Subcutaneous abdominal adipose tissue (tissue), 5 donors: ENCODE measurements at regions not wholly inside any gene's neighbourhood (a gene's known extent, or its start where the extent isn't known, plus 50 kb on each side); places are given as distances from the start of the nearest gene placed in this dataset.

ENCODE experiments used
- H3K27ac ChIP-seq: one replicate; pipeline ENCODE4 v1.7.0; 2013; ENCODE audit warnings: low read depth, mild to moderate bottlenecking, inconsistent platforms, low read length, moderate library complexity
- H3K27me3 ChIP-seq, 5 donors: one replicate each; pipeline ENCODE4 v1.7.0; 2013; ENCODE audit warnings: low read length in 5 of 5, inconsistent platforms in 1 of 5; ENCODE audit not compliant: control insufficient read depth in 5 of 5, insufficient read depth in 4 of 5
- H3K36me3 ChIP-seq, 5 donors: one replicate each; pipeline ENCODE4 v1.7.0; 2013; ENCODE audit warnings: low read length in 5 of 5; ENCODE audit not compliant: control insufficient read depth in 5 of 5, insufficient read depth in 5 of 5
- H3K4me1 ChIP-seq, 5 donors: one replicate each; pipeline ENCODE4 v1.7.0; 2013; ENCODE audit warnings: low read length in 5 of 5, mild to moderate bottlenecking in 3 of 5, moderate library complexity in 1 of 5; ENCODE audit not compliant: control insufficient read depth in 5 of 5, insufficient read depth in 5 of 5
- H3K4me3 ChIP-seq, 5 donors: one replicate each; pipeline ENCODE4 v1.7.0; 2013; ENCODE audit warnings: low read length in 5 of 5, low read depth in 1 of 5
- H3K9ac ChIP-seq, 5 donors: one replicate each; pipeline ENCODE4 v1.7.0; 2013; ENCODE audit warnings: low read length in 5 of 5, mild to moderate bottlenecking in 4 of 5, moderate library complexity in 3 of 5
- H3K9me3 ChIP-seq, 5 donors: one replicate each; pipeline ENCODE4 v1.7.0; 2013; ENCODE audit warnings: low read length in 5 of 5; ENCODE audit not compliant: control insufficient read depth in 5 of 5
- donor health status: healthy.
- donor health status: healthy.
- donor health status: healthy.
- donor health status: healthy.
- donor health status: healthy.

DNA sequence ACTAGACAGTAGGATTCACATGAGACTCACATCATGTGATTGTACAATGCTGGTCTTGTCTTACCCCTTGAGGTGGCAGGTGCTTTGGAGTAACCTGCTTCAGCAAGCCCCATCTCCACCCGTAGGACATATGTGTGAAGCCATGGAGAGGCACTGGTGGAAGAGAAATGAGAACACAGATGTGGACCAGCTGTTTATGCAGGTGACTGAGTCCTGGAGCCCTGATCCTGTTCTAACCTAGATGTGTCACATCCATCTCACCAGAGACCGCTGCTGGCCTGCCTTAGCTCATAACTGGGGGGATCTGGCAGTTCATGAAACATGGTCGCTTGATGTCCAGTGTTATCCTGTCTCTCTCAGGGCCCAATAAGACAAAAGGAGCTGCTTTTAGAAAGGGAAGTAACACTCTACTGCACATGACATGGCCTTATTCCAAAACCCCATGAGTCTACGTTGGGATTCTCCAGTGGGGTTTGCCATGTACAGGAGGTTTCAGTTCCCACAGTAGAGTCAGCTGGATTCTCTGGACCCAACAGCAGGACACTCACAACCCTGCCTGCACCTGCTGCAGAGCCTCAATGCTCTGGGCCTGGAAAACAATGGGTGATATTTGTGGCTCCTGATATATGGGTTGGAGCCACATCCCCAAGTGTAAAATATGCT, 62.0 kb downstream of the GGTLC2 start:
- H3K36me3 ChIP-seq = no peaks in the 10 kb centered on the region
- no peak overlapping the region for H3K9ac ChIP-seq
- H3K9me3 ChIP-seq = no peaks in the 10 kb centered on the region
- H3K4me3 ChIP-seq = no peak overlapping the region
- H3K27ac ChIP-seq = no peak overlapping the region
- H3K27me3 ChIP-seq = peaks cover 0 to 5% (median 3%) of the 10 kb centered on the region in 5 donors
- H3K4me1 ChIP-seq = peaks cover 0 to 20% (median 0%) of the 10 kb centered on the region in 5 donors

DNA sequence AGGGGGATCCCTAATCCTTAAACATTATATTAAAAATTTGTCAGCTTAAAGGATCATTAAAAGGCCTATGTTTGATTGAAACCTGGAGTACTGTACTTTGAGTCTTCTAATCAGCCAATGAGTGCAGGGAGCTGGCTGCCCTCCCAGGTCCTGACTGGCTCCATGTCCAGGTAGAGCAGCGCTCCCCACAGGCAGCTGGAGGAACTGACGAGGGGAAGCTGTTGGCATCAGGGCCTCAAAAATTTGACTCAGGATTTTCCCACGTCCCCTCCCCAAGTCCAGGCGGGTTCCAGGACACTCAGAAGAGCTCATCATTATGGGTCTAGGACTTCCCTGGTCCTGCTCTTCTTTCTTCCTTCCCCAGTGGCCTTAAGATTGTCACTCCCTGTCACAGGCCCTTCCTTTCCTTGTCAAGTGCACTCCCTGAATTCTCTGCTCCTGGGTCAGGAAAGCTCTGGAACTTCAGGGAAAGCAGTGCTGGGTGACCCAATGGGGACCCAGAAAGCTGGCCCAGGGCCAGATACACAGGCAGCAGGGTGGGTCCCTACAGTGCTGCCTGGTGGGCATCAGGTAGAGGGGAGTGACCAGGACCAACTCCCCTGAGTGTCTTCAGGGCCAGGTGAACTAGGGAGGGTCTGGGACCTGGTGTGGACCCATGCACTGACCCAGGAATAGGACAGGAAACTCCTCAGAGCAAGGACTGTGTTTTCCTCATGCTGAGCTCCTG, 65.5 kb downstream of the GGTLC2 start:
- peaks cover 0 to 4% (median 3%) of the 10 kb centered on the region in 5 donors for H3K27me3 ChIP-seq
- no peak overlapping the region for H3K4me3 ChIP-seq
- no peak overlapping the region for H3K9ac ChIP-seq
- peaks cover 0 to 20% (median 0%) of the 10 kb centered on the region in 5 donors for H3K4me1 ChIP-seq
- H3K27ac ChIP-seq = no peak overlapping the region
- no peaks in the 10 kb centered on the region for H3K36me3 ChIP-seq
- no peaks in the 10 kb centered on the region for H3K9me3 ChIP-seq

DNA sequence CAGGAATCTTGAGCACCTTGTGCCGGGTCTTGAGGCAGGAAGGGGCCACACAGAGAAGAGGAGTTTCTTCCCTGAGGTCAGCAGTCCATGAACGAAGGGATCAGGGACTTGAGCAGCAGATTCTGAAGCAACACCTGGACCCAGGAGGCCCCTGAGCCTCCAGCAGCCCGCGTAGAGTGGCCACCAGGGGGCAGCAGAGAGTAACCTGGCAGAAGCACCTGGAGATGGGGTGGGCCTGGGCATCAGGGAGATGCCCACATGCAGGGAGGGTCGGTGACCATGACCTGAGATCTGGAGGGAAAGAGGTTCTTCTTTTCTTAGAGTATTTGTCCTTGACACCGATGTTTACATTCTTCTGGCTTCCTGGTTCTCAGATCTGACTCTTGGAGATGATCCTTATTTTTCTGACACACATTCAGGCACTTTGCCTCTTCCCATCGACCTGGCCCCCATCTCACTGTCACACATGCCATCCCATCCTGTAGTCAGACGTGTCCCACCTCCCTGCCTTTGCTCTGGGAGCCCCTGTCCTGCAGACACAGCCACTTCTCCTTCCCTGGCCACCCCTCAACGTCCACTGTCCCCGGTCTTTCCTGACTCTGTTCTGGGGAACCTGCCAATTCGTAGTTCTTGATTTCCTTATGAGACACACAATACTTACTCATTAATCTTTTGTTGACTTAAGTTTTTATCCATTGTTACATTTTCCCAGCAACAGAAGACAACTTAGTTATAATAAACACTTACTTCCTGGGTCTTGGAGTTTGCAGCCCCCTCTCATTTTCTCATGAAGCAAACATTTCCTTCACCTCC, 66.5 kb downstream of the GGTLC2 start:
- Histone ChIP-seq H3K27ac (no peak overlapping the region), H3K9ac (no peak overlapping the region), H3K27me3 (peaks cover 0 to 8% (median 3%) of the 10 kb centered on the region in 5 donors), H3K4me1 (peaks cover 0 to 15% (median 0%) of the 10 kb centered on the region in 5 donors), H3K9me3 (no peaks in the 10 kb centered on the region), H3K36me3 (no peaks in the 10 kb centered on the region), H3K4me3 (no peak overlapping the region)

DNA sequence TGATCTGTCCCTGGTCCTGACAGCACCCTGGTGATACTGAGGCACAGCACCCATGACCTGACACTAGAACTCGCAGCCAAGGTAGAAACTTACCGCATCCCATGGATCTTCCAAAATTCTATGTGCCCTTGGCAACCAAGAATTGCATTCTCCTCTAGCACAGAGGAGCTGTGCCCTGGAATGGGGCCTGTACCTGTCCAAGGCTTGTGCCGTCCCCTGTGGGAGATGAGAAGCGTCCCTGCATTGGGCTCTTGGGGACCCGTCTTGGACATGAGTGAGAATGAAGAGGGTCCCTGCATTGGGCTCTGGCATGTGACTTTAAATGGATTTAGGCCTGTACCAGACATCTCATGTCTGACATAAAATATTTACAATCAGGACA, 67.1 kb downstream of the GGTLC2 start:
- Histone ChIP-seq H3K4me1 (peaks cover 0 to 11% (median 0%) of the 10 kb centered on the region in 5 donors), H3K4me3 (no peak overlapping the region), H3K27me3 (peaks cover 0 to 8% (median 3%) of the 10 kb centered on the region in 5 donors), H3K36me3 (no peaks in the 10 kb centered on the region), H3K9ac (no peak overlapping the region), H3K9me3 (no peaks in the 10 kb centered on the region), H3K27ac (no peak overlapping the region)

DNA sequence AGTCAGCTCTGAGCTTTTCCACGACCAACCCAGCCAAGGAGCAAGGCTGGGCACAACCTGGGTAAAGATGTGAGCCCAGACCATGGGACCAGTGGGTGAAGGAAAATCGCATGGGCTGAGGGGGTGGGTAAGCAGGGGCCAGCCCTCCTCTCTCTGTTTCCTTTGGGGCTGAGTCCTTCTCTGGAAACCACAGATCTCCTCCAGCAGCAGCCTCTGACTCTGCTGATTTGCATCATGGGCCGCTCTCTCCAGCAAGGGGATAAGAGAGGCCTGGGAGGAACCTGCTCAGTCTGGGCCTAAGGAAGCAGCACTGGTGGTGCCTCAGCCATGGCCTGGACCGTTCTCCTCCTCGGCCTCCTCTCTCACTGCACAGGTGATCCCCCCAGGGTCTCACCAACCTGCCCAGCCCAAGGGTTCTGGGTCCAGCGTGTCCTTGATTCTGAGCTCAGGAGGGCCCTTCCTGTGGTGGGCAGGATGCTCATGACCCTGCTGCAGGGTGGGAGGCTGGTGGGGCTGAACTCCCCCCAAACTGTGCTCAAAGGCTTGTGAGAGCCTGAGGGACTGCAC, 67.8 kb downstream of the GGTLC2 start:
- Histone ChIP-seq H3K36me3 (no peaks in the 10 kb centered on the region), H3K27me3 (peaks cover 0 to 8% (median 3%) of the 10 kb centered on the region in 5 donors), H3K4me1 (peaks cover 0 to 8% (median 0%) of the 10 kb centered on the region in 5 donors), H3K27ac (no peak overlapping the region), H3K9ac (no peak overlapping the region), H3K4me3 (no peak overlapping the region), H3K9me3 (no peaks in the 10 kb centered on the region)

DNA sequence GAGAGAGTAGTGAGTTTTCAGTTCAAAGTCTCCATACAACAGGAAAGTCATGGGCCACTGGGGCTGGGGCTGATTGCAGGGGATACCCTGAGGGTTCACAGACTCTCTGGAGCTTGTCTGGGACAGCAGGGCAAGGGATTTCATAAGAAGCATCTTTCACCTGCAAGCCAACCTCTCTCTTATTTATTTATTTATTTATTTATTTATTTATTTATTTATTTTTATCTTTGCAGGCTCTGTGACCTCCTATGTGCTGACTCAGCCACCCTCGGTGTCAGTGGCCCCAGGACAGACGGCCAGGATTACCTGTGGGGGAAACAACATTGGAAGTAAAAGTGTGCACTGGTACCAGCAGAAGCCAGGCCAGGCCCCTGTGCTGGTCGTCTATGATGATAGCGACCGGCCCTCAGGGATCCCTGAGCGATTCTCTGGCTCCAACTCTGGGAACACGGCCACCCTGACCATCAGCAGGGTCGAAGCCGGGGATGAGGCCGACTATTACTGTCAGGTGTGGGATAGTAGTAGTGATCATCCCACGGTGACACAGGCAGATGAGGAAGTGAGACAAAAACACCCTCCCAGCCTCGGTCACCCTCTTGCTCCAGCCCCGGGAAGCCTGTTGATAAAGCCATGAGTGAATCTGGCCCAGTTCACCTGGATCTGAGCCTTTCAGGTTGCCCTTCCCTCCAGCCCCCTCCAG, 68.4 kb downstream of the GGTLC2 start:
- no peak overlapping the region for H3K9ac ChIP-seq
- no peaks in the 10 kb centered on the region for H3K36me3 ChIP-seq
- no peak overlapping the region for H3K27ac ChIP-seq
- H3K4me1 ChIP-seq = peaks cover 0 to 8% (median 0%) of the 10 kb centered on the region in 5 donors
- no peak overlapping the region for H3K4me3 ChIP-seq
- H3K9me3 ChIP-seq = no peaks in the 10 kb centered on the region
- H3K27me3 ChIP-seq = peaks cover 0 to 8% (median 3%) of the 10 kb centered on the region in 5 donors

DNA sequence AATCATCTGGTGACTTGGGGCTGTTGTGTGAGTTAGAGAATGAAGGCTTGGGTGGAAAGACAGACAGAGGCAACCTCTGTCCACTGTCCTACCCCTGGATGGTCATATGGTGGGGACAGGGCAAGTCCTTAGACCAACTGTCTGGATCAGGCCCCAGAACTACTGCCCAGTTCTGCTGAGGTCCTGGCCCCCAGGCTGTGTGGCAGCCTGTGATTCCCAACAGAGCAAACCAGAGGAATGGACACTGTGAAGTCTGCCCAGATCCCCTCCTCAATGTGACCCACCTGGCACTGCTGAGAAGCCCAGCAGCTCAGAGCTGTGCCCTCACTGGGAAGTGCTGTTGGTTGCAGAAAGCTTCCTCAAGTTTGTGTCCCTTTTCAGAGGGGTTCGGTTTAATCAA, 69.0 kb downstream of the GGTLC2 start:
- Histone ChIP-seq H3K4me3 (no peak overlapping the region), H3K9ac (no peak overlapping the region), H3K36me3 (no peaks in the 10 kb centered on the region), H3K27ac (no peak overlapping the region), H3K27me3 (peaks cover 0 to 8% (median 3%) of the 10 kb centered on the region in 5 donors), H3K9me3 (no peaks in the 10 kb centered on the region), H3K4me1 (peaks cover 0 to 8% (median 0%) of the 10 kb centered on the region in 5 donors)

DNA sequence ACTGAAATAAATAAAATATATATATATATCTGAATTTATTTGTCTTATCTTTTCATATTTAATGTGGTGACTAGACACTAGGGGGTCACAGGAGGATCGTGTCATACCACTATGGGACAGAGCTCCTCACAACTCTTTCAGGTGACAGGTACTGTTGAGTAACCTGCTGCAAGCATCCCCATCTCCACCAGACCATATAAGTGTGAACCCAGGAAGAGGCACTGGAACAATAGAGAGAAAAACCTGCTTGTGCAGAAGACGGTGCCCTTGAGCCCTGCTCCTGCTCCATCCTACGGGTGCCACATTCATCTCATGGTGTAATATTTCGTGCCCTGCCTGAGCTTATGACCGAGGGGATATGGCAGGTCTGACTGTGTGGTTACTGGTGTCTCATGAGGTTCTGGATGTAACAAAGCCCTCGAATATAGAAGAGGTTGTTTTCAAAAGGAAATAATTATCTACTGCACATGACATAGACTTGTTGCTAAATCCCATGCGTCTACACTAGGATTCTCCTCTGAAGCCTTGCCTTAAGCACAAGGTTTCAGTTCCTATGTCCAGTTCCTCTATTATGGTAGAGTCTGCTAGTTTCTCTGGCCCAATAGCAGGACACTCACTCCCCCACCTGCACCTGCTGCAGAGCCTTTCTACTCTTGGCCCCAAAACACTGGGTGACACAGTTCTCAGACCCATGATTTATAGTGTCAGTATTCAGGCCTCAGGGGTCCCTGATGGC, 70.4 kb downstream of the GGTLC2 start:
- Histone ChIP-seq H3K4me3 (no peak overlapping the region), H3K36me3 (no peaks in the 10 kb centered on the region), H3K9ac (no peak overlapping the region), H3K9me3 (no peaks in the 10 kb centered on the region), H3K27ac (no peak overlapping the region), H3K27me3 (peaks cover 0 to 8% (median 3%) of the 10 kb centered on the region in 5 donors), H3K4me1 (peaks cover 0 to 8% (median 0%) of the 10 kb centered on the region in 5 donors)

DNA sequence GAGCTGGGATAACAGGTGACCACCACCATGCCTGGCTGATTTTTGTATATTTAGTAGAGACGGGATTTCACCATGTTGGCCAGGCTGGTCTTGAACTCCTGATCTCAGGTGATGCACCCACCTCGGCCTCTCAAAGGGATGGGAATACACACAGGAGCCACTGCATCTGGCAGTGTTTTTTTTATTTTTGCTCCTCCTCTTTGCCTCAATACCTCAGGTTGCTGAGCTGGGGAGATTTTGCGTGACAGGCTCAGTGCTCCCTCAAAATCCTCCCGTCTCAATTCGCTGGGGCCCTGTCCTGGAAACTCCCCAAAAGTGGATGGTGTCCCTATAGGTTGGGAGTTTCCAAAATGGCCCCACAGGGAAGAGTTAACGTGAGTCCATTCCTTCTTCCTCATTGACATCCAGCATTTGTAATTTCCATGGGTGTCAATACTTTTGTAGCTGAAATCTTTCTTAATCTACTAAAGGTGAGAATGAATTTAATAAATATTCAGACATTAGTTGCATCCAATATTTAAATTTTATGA, 71.8 kb downstream of the GGTLC2 start:
- Histone ChIP-seq H3K4me1 (peaks cover 0 to 16% (median 10%) of the 10 kb centered on the region in 5 donors), H3K36me3 (no peaks in the 10 kb centered on the region), H3K27ac (no peak overlapping the region)

More for the DNA sequence above, 71.8 kb downstream of the GGTLC2 start:
- Histone ChIP-seq H3K27me3 (peaks cover 0 to 8% (median 0%) of the 10 kb centered on the region in 5 donors), H3K4me3 (no peak overlapping the region), H3K9me3 (no peaks in the 10 kb centered on the region), H3K9ac (no peak overlapping the region)
